ENCODE measurements at regions not wholly inside any gene's neighbourhood (a gene's known extent, or its start where the extent isn't known, plus 50 kb on each side); places are given as distances from the start of the nearest gene placed in this dataset.

DNA sequence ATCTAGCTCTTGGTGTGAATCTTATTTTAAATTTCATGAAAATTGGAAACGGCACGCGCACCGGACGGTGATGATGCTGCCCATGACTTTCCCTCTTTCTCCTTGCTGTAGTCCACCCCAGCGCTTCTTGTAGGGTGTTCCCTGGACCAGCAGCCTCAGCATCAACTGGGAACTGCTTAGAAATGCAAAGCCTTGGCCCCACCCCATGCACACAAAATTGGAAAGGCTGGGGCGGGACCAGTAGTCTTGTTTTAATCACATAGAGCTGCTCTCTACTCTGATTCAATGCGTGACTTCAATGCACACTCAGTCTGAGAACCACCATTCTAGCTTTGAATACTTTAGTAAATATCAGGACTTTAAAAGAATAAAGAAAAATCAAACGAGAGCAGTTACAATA, 427.1 kb downstream of the EFNB2 start:
- TF ChIP-seq, protein P1, sequence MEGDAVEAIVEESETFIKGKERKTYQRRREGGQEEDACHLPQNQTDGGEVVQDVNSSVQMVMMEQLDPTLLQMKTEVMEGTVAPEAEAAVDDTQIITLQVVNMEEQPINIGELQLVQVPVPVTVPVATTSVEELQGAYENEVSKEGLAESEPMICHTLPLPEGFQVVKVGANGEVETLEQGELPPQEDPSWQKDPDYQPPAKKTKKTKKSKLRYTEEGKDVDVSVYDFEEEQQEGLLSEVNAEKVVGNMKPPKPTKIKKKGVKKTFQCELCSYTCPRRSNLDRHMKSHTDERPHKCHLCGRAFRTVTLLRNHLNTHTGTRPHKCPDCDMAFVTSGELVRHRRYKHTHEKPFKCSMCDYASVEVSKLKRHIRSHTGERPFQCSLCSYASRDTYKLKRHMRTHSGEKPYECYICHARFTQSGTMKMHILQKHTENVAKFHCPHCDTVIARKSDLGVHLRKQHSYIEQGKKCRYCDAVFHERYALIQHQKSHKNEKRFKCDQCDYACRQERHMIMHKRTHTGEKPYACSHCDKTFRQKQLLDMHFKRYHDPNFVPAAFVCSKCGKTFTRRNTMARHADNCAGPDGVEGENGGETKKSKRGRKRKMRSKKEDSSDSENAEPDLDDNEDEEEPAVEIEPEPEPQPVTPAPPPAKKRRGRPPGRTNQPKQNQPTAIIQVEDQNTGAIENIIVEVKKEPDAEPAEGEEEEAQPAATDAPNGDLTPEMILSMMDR (IDR thresholded peaks at IDR 0.05; ENCODE audit: borderline replicate concordance, extremely low read depth, low read length, poor library complexity, severe bottlenecking) = no peak
- no peak for TF ChIP-seq EZH2 (IDR thresholded peaks at IDR 0.05; ENCODE audit: borderline replicate concordance, low read depth, low read length, severe bottlenecking)
